COLO668 (cell line): ENCODE measurements at regions not wholly inside any gene's neighbourhood (a gene's known extent, or its start where the extent isn't known, plus 50 kb on each side); places are given as distances from the start of the nearest gene placed in this dataset.

Experiments
- DNase-seq: peaks from one replicate; lab custom pipeline; 2025; ENCODE audit not compliant: unreplicated experiment; lab: John Stamatoyannopoulos, UW

DNA sequence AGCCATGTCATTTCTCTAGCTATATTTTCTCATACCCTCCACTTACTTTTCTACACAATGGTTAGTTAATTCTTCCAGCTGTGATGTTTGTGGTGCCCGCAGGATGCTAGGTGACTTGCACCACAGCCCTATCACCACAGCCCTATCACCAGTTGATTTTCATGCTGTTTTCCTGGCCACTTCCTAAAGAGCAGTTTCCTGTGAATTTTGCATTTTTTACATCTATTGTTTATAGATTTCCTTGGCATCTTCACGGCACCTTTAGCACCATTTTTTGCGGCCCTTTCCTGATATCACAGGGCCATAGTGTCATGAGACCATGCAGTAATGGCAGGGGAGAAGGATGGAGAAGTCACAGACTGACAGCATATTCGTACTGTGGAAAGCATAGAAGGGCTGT, 132.9 kb upstream of the PRICKLE2 start:
- no peak for DNase-seq

DNA sequence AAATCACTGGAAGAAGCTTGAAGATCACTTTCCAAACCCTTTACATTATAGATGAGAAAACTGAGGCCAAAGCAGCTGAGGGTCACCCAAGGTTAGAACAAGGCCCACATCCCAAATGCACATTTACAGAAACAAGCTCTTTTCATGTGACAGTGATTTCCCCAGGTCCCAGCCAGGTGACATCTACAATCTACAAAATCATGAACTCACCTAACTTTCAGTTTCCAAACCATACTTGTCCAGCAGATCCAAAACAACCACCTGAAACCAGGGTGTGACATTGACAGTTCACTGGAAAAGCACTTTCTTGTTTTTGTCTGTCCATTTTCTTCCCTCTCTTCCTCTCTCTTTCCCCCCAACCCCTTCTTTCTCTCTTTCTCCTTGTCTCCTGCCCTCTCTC, 132.2 kb upstream of the PRICKLE2 start:
- DNase-seq: no peak

DNA sequence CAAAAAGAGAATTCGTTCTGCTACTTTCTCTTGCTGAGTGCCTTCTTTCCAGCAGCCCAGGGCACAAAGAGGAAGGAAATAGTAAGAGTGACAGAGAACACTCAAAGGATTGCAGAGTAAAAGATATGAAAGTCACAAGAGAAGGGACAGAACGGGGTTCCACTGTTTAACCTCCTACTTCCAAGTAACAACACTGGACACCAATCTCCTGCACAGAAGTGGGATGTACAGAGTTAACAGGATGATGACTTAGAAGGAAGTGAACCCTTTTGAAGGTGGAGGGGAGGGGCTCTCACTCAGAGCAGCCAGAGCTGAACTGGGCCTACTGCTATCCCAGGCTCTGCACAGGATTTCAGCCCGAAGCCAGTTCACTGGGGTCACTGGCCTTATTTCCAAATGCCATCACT, 130.1 kb upstream of the PRICKLE2 start:
- DNase-seq: no peak

GRCh38 chr3:64354956-64355355, 129.7 kb upstream of the PRICKLE2 start:
- DNase-seq: no peak

DNA sequence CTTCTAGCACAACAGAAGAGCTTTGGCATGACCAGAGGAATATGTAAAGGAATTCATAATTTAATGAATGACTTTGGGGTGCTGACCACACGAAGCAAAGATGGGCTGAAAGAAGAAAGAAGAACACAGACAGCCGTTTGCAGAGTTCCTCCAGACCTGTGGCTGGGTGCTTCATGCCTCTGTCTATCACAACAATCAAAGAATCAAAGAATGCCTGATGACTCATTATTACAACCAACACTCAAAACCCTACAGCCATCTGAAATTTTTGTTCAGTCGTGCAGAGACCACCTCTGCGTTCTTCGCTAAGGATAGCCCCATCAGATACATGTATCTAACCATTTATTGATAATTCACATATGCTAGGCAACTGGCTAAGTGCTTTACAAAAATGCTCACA, 129.0 kb upstream of the PRICKLE2 start:
- no peak for DNase-seq

GRCh38 chr3:64353226-64353625, 128.0 kb upstream of the PRICKLE2 start:
- no peak for DNase-seq

GRCh38 chr3:64352639-64352992, 127.3 kb upstream of the PRICKLE2 start:
- DNase-seq: no peak

- no peak for DNase-seq
Observed at GRCh38 chr3:64351713-64352638, 126.7 kb upstream of the PRICKLE2 start.

GRCh38 chr3:64349551-64349950, 124.3 kb upstream of the PRICKLE2 start:
- DNase-seq: no peak

- DNase-seq: no peak
Observed at GRCh38 chr3:64345371-64345770, 120.1 kb upstream of the PRICKLE2 start.

DNA sequence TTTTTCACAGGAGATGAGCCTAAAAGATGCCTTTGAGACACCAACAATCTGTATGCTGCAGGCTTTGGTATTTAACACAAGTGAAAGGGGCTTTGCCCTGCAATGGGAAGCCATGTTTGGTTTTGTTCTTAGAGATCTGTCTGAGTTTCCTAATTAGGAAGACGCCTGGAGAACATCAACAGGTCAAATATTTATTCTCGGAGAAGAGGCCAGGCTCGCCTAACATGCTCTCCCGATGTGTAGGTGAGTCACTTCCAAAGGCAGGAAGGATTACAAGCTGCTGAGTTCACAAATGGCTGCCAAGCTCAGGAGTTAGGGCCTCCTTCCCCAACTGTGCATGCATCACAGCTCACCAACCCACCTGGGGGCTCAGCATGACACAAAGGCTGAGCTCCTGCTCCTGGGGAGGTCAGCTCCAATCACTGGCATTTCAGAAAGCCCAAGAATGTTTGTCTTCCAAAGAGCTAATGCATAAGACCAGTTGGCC, 119.5 kb upstream of the PRICKLE2 start:
- DNase-seq: no peak

DNA sequence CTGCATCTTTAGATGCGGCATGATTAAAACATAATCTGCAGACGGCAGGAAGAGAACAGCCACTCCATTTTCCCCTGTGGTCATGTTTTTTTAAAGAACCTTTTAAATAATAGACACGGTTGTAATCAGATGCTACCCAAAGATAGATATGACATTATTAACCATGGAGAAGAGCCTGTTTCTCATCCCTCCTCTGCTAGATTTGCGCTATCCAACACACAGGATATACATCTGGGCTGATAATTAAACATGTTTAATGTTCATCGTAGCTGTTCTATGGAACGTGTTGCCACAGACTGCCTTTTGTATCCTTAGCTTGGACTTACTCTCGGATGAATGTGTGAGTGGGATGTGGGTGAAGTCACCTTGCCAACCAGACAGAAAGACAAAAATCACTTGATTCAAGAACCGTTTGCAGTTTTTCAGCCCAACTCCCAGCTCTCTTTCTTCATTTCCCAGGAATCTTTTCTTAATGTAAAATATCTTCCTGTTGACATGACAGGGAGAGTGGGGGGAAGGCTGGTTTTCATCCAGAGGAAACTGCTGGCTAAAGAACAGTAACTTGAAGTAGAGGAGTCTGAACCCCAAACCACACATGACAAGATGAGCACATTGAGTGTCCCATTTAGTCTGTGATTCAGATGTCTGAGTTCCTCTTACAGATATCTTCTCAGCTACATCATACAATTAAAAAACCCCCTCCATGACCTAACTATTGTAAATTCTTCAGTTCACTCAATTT, 118.6 kb upstream of the PRICKLE2 start:
- DNase-seq: no peak

DNA sequence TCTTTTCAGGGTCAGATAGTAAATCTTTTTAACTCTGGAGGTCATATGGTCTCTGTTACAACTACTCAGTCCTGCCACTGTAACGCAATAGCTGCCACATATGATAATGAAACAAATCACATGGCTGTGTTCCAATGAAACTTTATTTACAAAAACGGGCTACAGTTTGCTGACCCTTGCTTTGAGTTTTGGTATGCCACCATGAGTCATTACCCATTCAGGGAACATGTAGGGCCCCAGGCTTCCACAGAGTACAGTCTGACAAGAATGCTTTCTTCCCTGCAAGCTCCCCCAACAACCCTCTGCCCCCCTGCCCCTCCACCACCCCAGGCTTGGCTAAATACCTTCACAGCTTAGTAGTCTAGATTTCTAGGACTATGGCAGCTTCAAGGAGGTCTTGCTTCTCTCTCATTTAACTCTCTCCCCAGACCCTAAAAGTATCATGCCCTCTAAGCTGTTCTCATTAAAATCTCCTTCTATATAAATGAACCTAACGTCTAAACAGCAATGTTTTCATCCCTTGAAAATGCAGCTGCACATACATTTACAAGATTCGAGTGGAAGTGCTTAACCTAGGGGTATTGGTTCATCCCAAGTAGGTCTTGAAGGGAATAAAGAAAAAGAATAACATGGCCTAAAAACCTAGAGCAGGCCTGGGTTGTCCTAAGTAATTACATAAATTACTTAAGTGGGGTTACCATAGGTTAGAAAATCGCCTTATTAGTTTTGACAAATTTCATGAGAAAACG, 117.8 kb upstream of the PRICKLE2 start:
- no peak for DNase-seq

DNA sequence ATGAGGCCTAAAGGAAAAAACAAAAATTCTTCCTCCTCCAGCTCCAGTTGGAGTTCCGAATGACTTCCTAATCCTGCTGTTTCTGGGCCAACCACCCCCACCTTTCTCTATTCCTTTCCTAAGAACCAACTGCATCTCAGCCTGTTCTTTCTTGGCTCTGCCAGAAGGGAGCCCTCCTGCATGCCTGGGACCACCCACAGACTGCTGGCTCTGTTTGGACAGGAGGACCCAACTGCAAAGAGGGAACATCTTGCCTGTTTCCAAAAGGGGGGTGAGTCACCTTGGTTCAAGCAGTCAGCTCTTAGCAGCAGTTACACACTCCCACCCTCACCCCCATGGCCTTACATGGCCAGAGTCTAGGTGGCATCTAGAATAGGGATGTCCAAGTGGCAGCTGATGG, 116.0 kb upstream of the PRICKLE2 start:
- no peak for DNase-seq

DNA sequence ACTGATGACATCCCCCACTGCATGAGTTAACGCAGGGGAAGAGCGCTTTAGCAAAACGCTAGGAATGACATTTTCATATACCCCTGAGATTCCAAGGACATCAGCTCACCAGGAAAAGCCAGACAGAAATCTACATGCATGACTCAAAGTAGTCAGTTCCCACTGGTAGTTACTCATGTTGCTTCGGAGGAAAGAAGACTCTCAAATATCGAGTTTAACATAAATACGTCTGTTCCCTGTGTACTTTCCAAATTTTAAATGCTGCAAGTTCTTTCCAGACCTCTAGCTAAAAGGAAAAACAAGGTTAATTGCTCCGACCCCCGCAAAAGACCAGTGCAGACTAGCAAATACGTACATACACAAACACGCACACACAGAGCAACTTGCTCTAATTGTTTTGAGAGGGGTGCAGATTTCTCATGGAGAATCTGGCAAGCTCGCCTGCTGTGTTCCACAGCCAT, 115.4 kb upstream of the PRICKLE2 start:
- DNase-seq: no peak

- no peak for DNase-seq
Observed at GRCh38 chr3:64336488-64336887, 111.2 kb upstream of the PRICKLE2 start.

- no peak for DNase-seq
Observed at GRCh38 chr3:64332459-64333350, 107.4 kb upstream of the PRICKLE2 start.

- DNase-seq: no peak
Observed at GRCh38 chr3:64331605-64332004, 106.3 kb upstream of the PRICKLE2 start.

DNA sequence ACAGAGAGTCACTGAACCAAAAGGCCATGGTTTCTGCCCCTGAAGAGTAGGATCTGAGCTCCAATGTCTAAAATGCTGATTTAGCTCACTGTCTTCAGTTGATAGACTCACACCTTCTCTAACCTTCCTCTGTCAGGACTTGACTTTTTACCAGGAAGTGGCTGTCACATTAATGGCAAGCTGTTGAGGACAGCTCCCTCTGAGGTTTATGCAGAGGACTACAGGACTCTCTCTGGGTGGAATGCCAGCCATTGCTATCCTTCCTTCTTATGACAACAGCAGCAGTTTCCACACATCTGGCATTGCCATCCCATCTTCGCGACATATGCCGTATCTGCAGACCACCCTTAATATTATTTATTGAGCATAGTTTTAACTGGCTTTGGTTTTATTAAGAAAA, 103.8 kb upstream of the PRICKLE2 start:
- DNase-seq: no peak

GRCh38 chr3:64327100-64327804, 102.0 kb upstream of the PRICKLE2 start:
- no peak for DNase-seq
